OCI-LY1 (cell line): ENCODE measurements at regions not wholly inside any gene's neighbourhood (a gene's known extent, or its start where the extent isn't known, plus 50 kb on each side); places are given as distances from the start of the nearest gene placed in this dataset.

Experiments
- H2AFZ ChIP-seq: fragments of 200-600 bp; sonication (generic), shearing (Covaris generic); 2 replicates; pipeline ENCODE4 v1.6.0; 2014; ENCODE audit warnings: antibody characterized with exemption, mild to moderate bottlenecking, low read length
- H3F3A ChIP-seq: fragments of 200-600 bp; sonication (generic), shearing (Covaris generic); 2 replicates; pipeline ENCODE4 v1.6.0; 2014; ENCODE audit warnings: mild to moderate bottlenecking, antibody characterized with exemption, low read length, moderate library complexity; ENCODE audit not compliant: insufficient read depth
- H3K27ac ChIP-seq: fragments of 200-600 bp; sonication (generic); 2 replicates; pipeline ENCODE4 v1.5.1; 2014; ENCODE audit warnings: low read length, mixed run types, mild to moderate bottlenecking, low read depth; ENCODE audit not compliant: poor library complexity, severe bottlenecking
- H3K27me3 ChIP-seq: fragments of 200-600 bp; sonication (generic); 2 replicates; pipeline ENCODE4 v1.6.0; 2014; ENCODE audit warnings: antibody characterized with exemption, mild to moderate bottlenecking, low read length, moderate library complexity; ENCODE audit not compliant: insufficient read depth
- H3K36me3 ChIP-seq: fragments of 200-600 bp; sonication (generic); 2 replicates; pipeline ENCODE4 v1.6.1; 2014; ENCODE audit warnings: mild to moderate bottlenecking, antibody characterized with exemption, low read length, moderate library complexity, mixed read lengths; ENCODE audit not compliant: insufficient read depth
- H3K4me1 ChIP-seq: fragments of 200-600 bp; sonication (generic); 2 replicates; pipeline ENCODE4 v1.5.1; 2014; ENCODE audit warnings: mild to moderate bottlenecking, low read length, moderate library complexity; ENCODE audit not compliant: insufficient read depth, severe bottlenecking
- H3K4me2 ChIP-seq: fragments of 200-600 bp; sonication (generic), shearing (Covaris generic); 2 replicates; pipeline ENCODE4 v1.6.1; 2014; ENCODE audit warnings: low read length
- H3K4me3 ChIP-seq: fragments of 200-600 bp; sonication (generic); 2 replicates; pipeline ENCODE4 v1.5.1; 2014; ENCODE audit warnings: low read length, low read depth, mild to moderate bottlenecking, mixed read lengths; ENCODE audit not compliant: poor library complexity, severe bottlenecking
- H3K79me2 ChIP-seq: fragments of 200-600 bp; shearing (Covaris generic); 2 replicates; pipeline ENCODE4 v1.6.1; 2016; ENCODE audit warnings: mixed run types, low read length, mixed read lengths; ENCODE audit not compliant: insufficient read depth
- H3K9ac ChIP-seq: fragments of 200-600 bp; sonication (generic), shearing (Covaris generic); 2 replicates; pipeline ENCODE4 v1.6.1; 2014; ENCODE audit warnings: mild to moderate bottlenecking, low read length, mixed read lengths
- H3K9me2 ChIP-seq: fragments of 200-600 bp; sonication (generic), shearing (Covaris generic); 2 replicates; pipeline ENCODE4 v1.6.1; 2014; ENCODE audit warnings: low read depth, mild to moderate bottlenecking, low read length, mixed read lengths
- H3K9me3 ChIP-seq: fragments of 200-600 bp; shearing (Covaris generic); 2 replicates; pipeline ENCODE4 v1.6.1; 2014; ENCODE audit warnings: low read length, mixed read lengths
- H4K20me1 ChIP-seq: fragments of 200-600 bp; sonication (generic), shearing (Covaris generic); 2 replicates; pipeline ENCODE4 v1.6.0; 2016; ENCODE audit warnings: mild to moderate bottlenecking, low read length; ENCODE audit not compliant: insufficient read depth
- CTCF ChIP-seq: fragments of 200-600 bp; sonication (generic), shearing (Covaris generic); IDR thresholded peaks from 2 replicates; pipeline ENCODE4 v1.5.1; 2017; ENCODE audit warnings: mild to moderate bottlenecking, antibody characterized with exemption, low read length, moderate library complexity, mixed read lengths
- EZH2 ChIP-seq: fragments of 200-600 bp; sonication (generic), shearing (Covaris generic); IDR thresholded peaks from 2 replicates; pipeline ENCODE4 v1.8.0; 2017; ENCODE audit warnings: borderline replicate concordance, mixed run types, mild to moderate bottlenecking, antibody characterized with exemption, low read length, moderate library complexity, mixed read lengths

- H2AFZ ChIP-seq = no peak overlapping the region
- no peak overlapping the region for H3K4me2 ChIP-seq
- H3K9me2 ChIP-seq = no peaks in the 10 kb centered on the region
- H3K79me2 ChIP-seq = no peaks in the 10 kb centered on the region
- H3K4me1 ChIP-seq = no peaks in the 10 kb centered on the region
- no peak overlapping the region for H3K4me3 ChIP-seq
- no peaks in the 10 kb centered on the region for H3K9me3 ChIP-seq
- H3F3A ChIP-seq = no peaks in the 10 kb centered on the region
- H3K27ac ChIP-seq = no peak overlapping the region
- H3K9ac ChIP-seq = no peak overlapping the region
- H3K27me3 ChIP-seq = no peaks in the 10 kb centered on the region
- H3K36me3 ChIP-seq = no peaks in the 10 kb centered on the region
- no peaks in the 10 kb centered on the region for H4K20me1 ChIP-seq
- no peak for TF ChIP-seq CTCF
- no peak for TF ChIP-seq EZH2
These were observed 962.1 kb downstream of the KCNJ18 start for GRCh38 chr17:22654447-22654846.

DNA sequence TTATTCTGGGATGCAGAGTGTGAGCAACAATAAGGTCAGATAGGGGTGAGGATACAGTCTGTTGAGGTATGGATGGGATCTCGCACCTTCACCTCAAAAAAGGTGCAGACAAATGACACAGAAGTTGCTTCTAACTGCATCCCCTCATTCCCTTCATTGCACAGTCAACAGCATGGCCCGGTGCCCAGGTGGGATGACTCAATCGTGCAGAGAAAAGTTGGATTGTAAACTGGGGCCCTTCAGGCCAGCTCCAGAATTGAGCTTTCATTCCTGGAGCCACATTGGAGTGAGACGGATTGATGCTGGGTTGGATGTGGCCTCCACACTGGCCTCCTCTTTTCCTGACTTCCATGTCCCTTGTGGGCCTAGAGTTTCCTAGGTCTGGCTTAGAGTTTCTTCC is 977.4 kb downstream of the KCNJ18 start:
- TF ChIP-seq CTCF (no peak), EZH2 (no peak)
- Histone ChIP-seq H3K4me3 (no peak overlapping the region), H3K9ac (no peak overlapping the region)

GRCh38 chr17:22671110-22671509 is 978.8 kb downstream of the KCNJ18 start:
- Histone ChIP-seq H3K4me3 (no peak overlapping the region), H3K27me3 (no peaks in the 10 kb centered on the region), H3K36me3 (no peaks in the 10 kb centered on the region), H3K27ac (no peak overlapping the region), H3K9me2 (no peaks in the 10 kb centered on the region), H4K20me1 (no peaks in the 10 kb centered on the region), H3F3A (no peaks in the 10 kb centered on the region), H2AFZ (no peak overlapping the region), H3K4me1 (no peaks in the 10 kb centered on the region), H3K79me2 (no peaks in the 10 kb centered on the region), H3K9ac (no peak overlapping the region), H3K9me3 (peaks cover 8% of the 10 kb centered on the region), H3K4me2 (no peak overlapping the region)
- TF ChIP-seq EZH2 (no peak), CTCF (no peak)

More for the DNA sequence above, 977.4 kb downstream of the KCNJ18 start:
- Histone ChIP-seq H2AFZ (no peak overlapping the region), H3K4me2 (no peak overlapping the region), H3K79me2 (no peaks in the 10 kb centered on the region), H3F3A (no peaks in the 10 kb centered on the region), H3K9me2 (no peaks in the 10 kb centered on the region), H4K20me1 (no peaks in the 10 kb centered on the region), H3K36me3 (no peaks in the 10 kb centered on the region), H3K4me1 (no peaks in the 10 kb centered on the region), H3K27ac (no peak overlapping the region), H3K27me3 (no peaks in the 10 kb centered on the region), H3K9me3 (no peaks in the 10 kb centered on the region)
